Left ventricle myocardium inferior (tissue), 1 donor: ENCODE measurements at regions not wholly inside any gene's neighbourhood (a gene's known extent, or its start where the extent isn't known, plus 50 kb on each side); places are given as distances from the start of the nearest gene placed in this dataset.
"Not testable (repeated sequence)": the region's sequence is repeated elsewhere in the genome, so short reads cannot be mapped to it uniquely, and the experiment has no call there.

Experiments used
- DNase-seq: peaks from one replicate; pipeline ENCODE4 v3.0.0-alpha.2; 2020
- H3K27ac ChIP-seq: fragments of 200-600 bp; replicated peaks from 2 replicates; pipeline ENCODE4 v1.8.0; 2021
- H3K27me3 ChIP-seq: fragments of 200-600 bp; 2 replicates; pipeline ENCODE4 v1.8.0; 2021; ENCODE audit warnings: low read depth
- H3K36me3 ChIP-seq: fragments of 200-600 bp; 2 replicates; pipeline ENCODE4 v1.8.0; 2021
- H3K4me1 ChIP-seq: fragments of 200-600 bp; 2 replicates; pipeline ENCODE4 v1.8.0; 2021
- H3K4me3 ChIP-seq: fragments of 200-600 bp; 2 replicates; pipeline ENCODE4 v1.8.0; 2021; ENCODE audit warnings: mild to moderate bottlenecking, moderate library complexity
- H3K9me3 ChIP-seq: fragments of 200-600 bp; replicated peaks from 2 replicates; pipeline ENCODE4 v1.8.0; 2021
- CTCF ChIP-seq: fragments of 200-600 bp; IDR thresholded peaks from 2 replicates; pipeline ENCODE4 v1.8.0; 2021; ENCODE audit warnings: antibody characterized with exemption, mild to moderate bottlenecking, borderline replicate concordance
- intact Hi-C: fragments of 100-400 bp; cut with micrococcal nuclease; formaldehyde crosslinking; loops from one replicate; pipeline ENCODE4 v1.11.0; 2022
- donor health status: DM: no; HTN: yes; CAD: no; lungs with severe emphysema.

- intact Hi-C loops, result no loop called here
- no peak for TF ChIP-seq CTCF
- no peak for DNase-seq
- Histone ChIP-seq H3K4me1 (no peaks in the 10 kb centered on the region), H3K9me3 (peaks cover 5% of the 10 kb centered on the region), H3K27me3 (peaks cover 6% of the 10 kb centered on the region), H3K27ac (no peak overlapping the region), H3K36me3 (no peaks in the 10 kb centered on the region), H3K4me3 (no peak overlapping the region)
Measured at GRCh38 chr9:90162326-90162725, 480.3 kb downstream of the DIRAS2 start.

GRCh38 chr9:90162819-90163218 is 479.8 kb downstream of the DIRAS2 start:
- Histone ChIP-seq H3K4me3 (no peak overlapping the region), H3K9me3 (peaks cover 5% of the 10 kb centered on the region), H3K27me3 (peaks cover 5% of the 10 kb centered on the region), H3K27ac (no peak overlapping the region), H3K36me3 (no peaks in the 10 kb centered on the region), H3K4me1 (no peaks in the 10 kb centered on the region)
- TF ChIP-seq CTCF, result no peak
- DNase-seq, result no peak
- intact Hi-C loops, result no loop called here

GRCh38 chr9:90165281-90165680 is 477.3 kb downstream of the DIRAS2 start:
- no peaks in the 10 kb centered on the region for H3K36me3 ChIP-seq
- no peaks in the 10 kb centered on the region for H3K27me3 ChIP-seq
- no peak overlapping the region for H3K4me3 ChIP-seq
- H3K27ac ChIP-seq, result no peak overlapping the region
- TF ChIP-seq CTCF, result no peak
- intact Hi-C loops, result no loop called here
- peaks cover 5% of the 10 kb centered on the region for H3K9me3 ChIP-seq
- no peaks in the 10 kb centered on the region for H3K4me1 ChIP-seq
- no peak for DNase-seq

GRCh38 chr9:90166374-90166773 is 476.2 kb downstream of the DIRAS2 start:
- H3K9me3 ChIP-seq, H3K4me3 ChIP-seq, H3K4me1 ChIP-seq, H3K36me3 ChIP-seq, H3K27ac ChIP-seq, H3K27me3 ChIP-seq, DNase-seq, intact Hi-C loops: not testable (repeated sequence)

- Histone ChIP-seq H3K4me1 (no peaks in the 10 kb centered on the region), H3K27ac (no peak overlapping the region), H3K27me3 (no peaks in the 10 kb centered on the region), H3K4me3 (no peak overlapping the region), H3K9me3 (peaks cover 11% of the 10 kb centered on the region), H3K36me3 (no peaks in the 10 kb centered on the region)
- no peak for TF ChIP-seq CTCF
- intact Hi-C loops, result no loop called here
- DNase-seq, result no peak
Measured at GRCh38 chr9:90167914-90168313, 474.7 kb downstream of the DIRAS2 start.

GRCh38 chr9:90169490-90169889 is 473.1 kb downstream of the DIRAS2 start:
- no peak for TF ChIP-seq CTCF
- intact Hi-C loops, result no loop called here
- Histone ChIP-seq H3K27me3 (no peaks in the 10 kb centered on the region), H3K4me1 (no peaks in the 10 kb centered on the region), H3K4me3 (no peak overlapping the region), H3K36me3 (no peaks in the 10 kb centered on the region), H3K27ac (no peak overlapping the region), H3K9me3 (peaks cover 11% of the 10 kb centered on the region)
- no peak for DNase-seq

- H3K9me3 ChIP-seq, result peaks cover 11% of the 10 kb centered on the region
- H3K27me3 ChIP-seq, intact Hi-C loops, H3K4me3 ChIP-seq, H3K27ac ChIP-seq, H3K4me1 ChIP-seq, DNase-seq, H3K36me3 ChIP-seq: not testable (repeated sequence)
Measured at GRCh38 chr9:90173935-90174334, 468.7 kb downstream of the DIRAS2 start.

GRCh38 chr9:90174346-90174745 is 468.3 kb downstream of the DIRAS2 start:
- H3K27me3 ChIP-seq, H3K36me3 ChIP-seq, DNase-seq, H3K4me1 ChIP-seq, H3K4me3 ChIP-seq, H3K27ac ChIP-seq, intact Hi-C loops: not testable (repeated sequence)
- peaks cover 11% of the 10 kb centered on the region for H3K9me3 ChIP-seq
